Renal cortex interstitium (tissue), 11 donors: ENCODE measurements at regions not wholly inside any gene's neighbourhood (a gene's known extent, or its start where the extent isn't known, plus 50 kb on each side); places are given as distances from the start of the nearest gene placed in this dataset.

Source experiments
- DNase-seq, 11 donors: peaks; one replicate each; pipeline ENCODE4 v3.0.0-alpha.2; 2013; ENCODE audit warnings: low read depth in 9 of 11, low spot score in 4 of 11; ENCODE audit errors: extremely low read depth in 1 of 11

- no peak for DNase-seq
These were observed 120.6 kb upstream of the CDKN3 start for GRCh38 chr14:54275997-54276725.

GRCh38 chr14:54278087-54278486, 118.7 kb upstream of the CDKN3 start:
- DNase-seq, result no peak

GRCh38 chr14:54278665-54279295, 118.0 kb upstream of the CDKN3 start:
- DNase-seq, result no peak

GRCh38 chr14:54282849-54283248, 114.0 kb upstream of the CDKN3 start:
- DNase-seq, result no peak

GRCh38 chr14:54285030-54285429, 111.8 kb upstream of the CDKN3 start:
- no peak for DNase-seq

GRCh38 chr14:54291491-54292191, 105.2 kb upstream of the CDKN3 start:
- no peak for DNase-seq

GRCh38 chr14:54294802-54295201, 102.0 kb upstream of the CDKN3 start:
- DNase-seq, result no peak

- no peak for DNase-seq
These were observed 97.1 kb upstream of the CDKN3 start for GRCh38 chr14:54299410-54300363.

- no peak for DNase-seq
These were observed 95.9 kb upstream of the CDKN3 start for GRCh38 chr14:54300881-54301280.

- DNase-seq, result no peak
These were observed 95.4 kb upstream of the CDKN3 start for GRCh38 chr14:54301359-54301758.

- no peak for DNase-seq
These were observed 90.0 kb upstream of the CDKN3 start for GRCh38 chr14:54306806-54307205.

- DNase-seq, result no peak
These were observed 87.2 kb upstream of the CDKN3 start for GRCh38 chr14:54309615-54310014.

- no peak for DNase-seq
These were observed 86.5 kb upstream of the CDKN3 start for GRCh38 chr14:54310151-54310850.

- DNase-seq, result no peak
These were observed 86.0 kb upstream of the CDKN3 start for GRCh38 chr14:54310851-54311228.

- no peak for DNase-seq
These were observed 84.5 kb upstream of the CDKN3 start for GRCh38 chr14:54312166-54312801.

- no peak for DNase-seq
These were observed 82.3 kb upstream of the CDKN3 start for GRCh38 chr14:54314365-54315104.

GRCh38 chr14:54316652-54317051, 80.2 kb upstream of the CDKN3 start:
- no peak for DNase-seq

GRCh38 chr14:54317391-54317790, 79.4 kb upstream of the CDKN3 start:
- no peak for DNase-seq
